H9 (cell line): ENCODE measurements at regions not wholly inside any gene's neighbourhood (a gene's known extent, or its start where the extent isn't known, plus 50 kb on each side); places are given as distances from the start of the nearest gene placed in this dataset.

Experiments
- DNase-seq: peaks from one replicate; pipeline ENCODE4 v3.0.0-alpha.2; 2017
- H2AFZ ChIP-seq: one replicate; pipeline ENCODE4 v1.6.1; 2013; ENCODE audit warnings: mild to moderate bottlenecking, low read length, control low read depth, moderate library complexity
- H2AK5ac ChIP-seq: 2 replicates; pipeline ENCODE4 v1.6.1; 2013; ENCODE audit warnings: low read length, control low read depth, mixed read lengths; ENCODE audit not compliant: insufficient read length
- H2BK120ac ChIP-seq: one replicate; pipeline ENCODE4 v1.6.1; 2013; ENCODE audit warnings: low read depth, mild to moderate bottlenecking, low read length, control low read depth, inconsistent platforms; ENCODE audit not compliant: poor library complexity, severe bottlenecking
- H2BK12ac ChIP-seq: 2 replicates; pipeline ENCODE4 v1.6.1; 2013; ENCODE audit warnings: low read length, control low read depth, mixed read lengths, low read depth; ENCODE audit not compliant: insufficient read length
- H2BK15ac ChIP-seq: 2 replicates; pipeline ENCODE4 v1.6.1; 2013; ENCODE audit warnings: low read depth, low read length, control low read depth
- H2BK20ac ChIP-seq: one replicate; pipeline ENCODE4 v1.6.1; 2013; ENCODE audit warnings: low read depth, mild to moderate bottlenecking, low read length, control low read depth, inconsistent platforms; ENCODE audit not compliant: poor library complexity, severe bottlenecking
- H2BK5ac ChIP-seq: 2 replicates; pipeline ENCODE4 v1.6.1; 2013; ENCODE audit warnings: low read length, control low read depth, mixed read lengths; ENCODE audit not compliant: insufficient read length
- H3K14ac ChIP-seq: 2 replicates; pipeline ENCODE4 v1.6.1; 2013; ENCODE audit warnings: low read length, control low read depth; ENCODE audit not compliant: insufficient read depth
- H3K18ac ChIP-seq: 2 replicates; pipeline ENCODE4 v1.6.1; 2013; ENCODE audit warnings: low read depth, mild to moderate bottlenecking, mixed read lengths, low read length, control low read depth; ENCODE audit not compliant: insufficient read length
- H3K23ac ChIP-seq: 2 replicates; pipeline ENCODE4 v1.6.1; 2013; ENCODE audit warnings: low read length, control low read depth, mixed read lengths, low read depth; ENCODE audit not compliant: insufficient read length
- H3K23me2 ChIP-seq: 2 replicates; pipeline ENCODE4 v1.6.1; 2013; ENCODE audit warnings: low read depth, mild to moderate bottlenecking, mixed read lengths, low read length, control low read depth; ENCODE audit not compliant: insufficient read length, poor library complexity, severe bottlenecking
- H3K27ac ChIP-seq: 2 replicates; pipeline ENCODE4 v1.5.1; 2013; ENCODE audit warnings: low read length, control low read depth, mixed read lengths, low read depth; ENCODE audit not compliant: insufficient read length
- H3K27me3 ChIP-seq: 2 replicates; pipeline ENCODE4 v1.6.1; 2013; ENCODE audit warnings: low read length, control low read depth, inconsistent platforms; ENCODE audit not compliant: insufficient read depth
- H3K4ac ChIP-seq: 2 replicates; pipeline ENCODE4 v1.6.1; 2013; ENCODE audit warnings: low read depth, mild to moderate bottlenecking, control low read depth, inconsistent platforms, low read length, moderate library complexity
- H3K4me1 ChIP-seq: 2 replicates; pipeline ENCODE4 v1.6.1; 2013; ENCODE audit warnings: low read length, control low read depth, inconsistent platforms; ENCODE audit not compliant: insufficient read depth
- H3K4me2 ChIP-seq: 2 replicates; pipeline ENCODE4 v1.6.1; 2013; ENCODE audit warnings: low read length, control low read depth, mixed read lengths; ENCODE audit not compliant: insufficient read length, insufficient read depth
- H3K56ac ChIP-seq: 2 replicates; pipeline ENCODE4 v1.6.1; 2013; ENCODE audit warnings: low read depth, mild to moderate bottlenecking, mixed read lengths, low read length, control low read depth; ENCODE audit not compliant: insufficient read length
- H3K79me1 ChIP-seq: 2 replicates; pipeline ENCODE4 v1.6.1; 2013; ENCODE audit warnings: low read depth, mild to moderate bottlenecking, moderate library complexity, low read length, control low read depth, inconsistent platforms; ENCODE audit not compliant: insufficient read depth, poor library complexity, severe bottlenecking
- H3K79me2 ChIP-seq: 2 replicates; pipeline ENCODE4 v1.6.1; 2013; ENCODE audit warnings: low read length, control low read depth, inconsistent platforms; ENCODE audit not compliant: insufficient read depth
- H3K9ac ChIP-seq: 2 replicates; pipeline ENCODE4 v1.6.1; 2013; ENCODE audit warnings: low read length, control low read depth, mixed read lengths; ENCODE audit not compliant: insufficient read length; ENCODE audit errors: extremely low read depth
- H3K9me3 ChIP-seq: one replicate; pipeline ENCODE4 v1.6.1; 2013; ENCODE audit warnings: low read depth, low read length, inconsistent platforms; ENCODE audit not compliant: control insufficient read depth
- H3T11ph ChIP-seq: one replicate; pipeline ENCODE4 v1.6.1; 2013; ENCODE audit warnings: mild to moderate bottlenecking, low read length, control low read depth, inconsistent platforms
- H4K20me1 ChIP-seq: one replicate; pipeline ENCODE4 v1.6.1; 2013; ENCODE audit not compliant: control insufficient read depth, insufficient read length, insufficient read depth
- H4K5ac ChIP-seq: 2 replicates; pipeline ENCODE4 v1.6.1; 2013; ENCODE audit warnings: low read depth, mild to moderate bottlenecking, mixed read lengths, low read length, control low read depth; ENCODE audit not compliant: insufficient read length
- H4K8ac ChIP-seq: replicated peaks from 2 replicates; pipeline ENCODE4 v1.6.1; 2013; ENCODE audit warnings: low read length, control low read depth, mixed read lengths, low read depth; ENCODE audit not compliant: insufficient read length
- H4K91ac ChIP-seq: 2 replicates; pipeline ENCODE4 v1.6.1; 2013; ENCODE audit warnings: low read depth, mild to moderate bottlenecking, moderate library complexity, mixed read lengths, low read length, control low read depth; ENCODE audit not compliant: insufficient read length
- H3K27ac Mint-ChIP-seq, 3 experiments: 2 replicates in 2 of 3; 3 replicates in 1 of 3; pipeline ENCODE4 v1.8.0; 2020 to 2021; ENCODE audit warnings: mixed read lengths in 3 of 3, mild to moderate bottlenecking in 1 of 3, moderate library complexity in 1 of 3
- H3K27me3 Mint-ChIP-seq: 2 replicates; pipeline ENCODE4 v1.8.0; 2021; ENCODE audit warnings: low read depth, mild to moderate bottlenecking, moderate library complexity, mixed read lengths
- H3K36me3 Mint-ChIP-seq, 3 experiments: 2 replicates in 2 of 3; 3 replicates in 1 of 3; pipeline ENCODE4 v1.8.0; 2020 to 2021; ENCODE audit warnings: low read depth in 3 of 3, mixed read lengths in 3 of 3; ENCODE audit not compliant: insufficient read depth in 1 of 3
- H3K4me1 Mint-ChIP-seq, 2 experiments: 2 replicates each; pipeline ENCODE4 v1.8.0; 2020; ENCODE audit warnings: mixed read lengths in 2 of 2
- H3K4me3 Mint-ChIP-seq, 2 experiments: 2 replicates in 1 of 2; 3 replicates in 1 of 2; pipeline ENCODE4 v1.8.0; 2020 to 2021; ENCODE audit warnings: mild to moderate bottlenecking in 2 of 2, mixed read lengths in 2 of 2, moderate library complexity in 1 of 2
- H3K9me3 Mint-ChIP-seq, 2 experiments: 2 replicates in 1 of 2; 3 replicates in 1 of 2; pipeline ENCODE4 v1.8.0; 2020; ENCODE audit warnings: mild to moderate bottlenecking in 2 of 2, mixed read lengths in 2 of 2, moderate library complexity in 1 of 2
- WGBS: extraction: QIAGEN DNeasy Blood & Tissue Kit; methylation state at CpG from one replicate; pipeline ENCODE4 v1.1.7; 2013; ENCODE audit warnings: missing lambda C conversion rate, low lambda C conversion rate, mixed read lengths; ENCODE audit not compliant: insufficient read length; ENCODE audit errors: extremely low coverage; 5-methylcytosine and 5-hydroxymethylcytosine counted together
- TF ChIP-seq, protein P1 (sequence below): fragments of 200-600 bp; sonication (generic); conservative IDR thresholded peaks from 3 replicates; pipeline ENCODE4 v1.8.0; 2021; ENCODE audit warnings: antibody characterized with exemption, mild to moderate bottlenecking

DNA sequence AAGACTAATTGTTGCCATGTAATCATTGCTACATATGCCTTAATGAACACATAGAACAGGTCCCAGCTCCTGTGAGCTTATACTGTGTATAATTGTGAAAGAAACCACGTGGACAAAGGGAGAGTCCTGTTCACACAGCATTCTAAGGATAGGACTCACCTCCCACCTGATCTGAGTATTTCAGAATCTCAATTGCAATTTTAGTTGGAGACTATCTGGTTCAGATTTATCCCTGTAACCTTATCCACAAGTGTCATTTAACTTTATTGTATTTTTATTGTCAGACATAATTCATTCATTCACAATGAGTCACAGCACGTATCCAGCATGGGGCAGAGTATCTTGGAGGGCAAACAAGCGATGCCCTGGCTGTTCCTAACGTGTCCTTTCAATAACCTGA, 448.3 kb downstream of the NTRK2 start:
- Histone ChIP-seq H3K79me1 (no peaks in the 10 kb centered on the region), H3K27me3 (no peaks in the 10 kb centered on the region), H3K18ac (no peak overlapping the region), H2AFZ (no peak overlapping the region), H3K14ac (no peak overlapping the region), H4K91ac (no peak overlapping the region), H4K8ac (no peak overlapping the region), H3K79me2 (no peaks in the 10 kb centered on the region), H3K4ac (no peak overlapping the region), H3K4me2 (no peak overlapping the region), H3K9me3 (no peaks in the 10 kb centered on the region), H2BK120ac (no peak overlapping the region), H3T11ph (no peak overlapping the region), H3K4me1 (no peaks in the 10 kb centered on the region), H2BK15ac (no peak overlapping the region), H3K23ac (no peak overlapping the region), H3K23me2 (no peaks in the 10 kb centered on the region), H3K56ac (no peak overlapping the region), H2BK20ac (no peak overlapping the region), H3K27ac (no peak overlapping the region), H4K5ac (no peak overlapping the region), H2BK5ac (no peak overlapping the region), H4K20me1 (no peaks in the 10 kb centered on the region), H2BK12ac (no peak overlapping the region), H3K9ac (no peak overlapping the region), H2AK5ac (no peak overlapping the region)
- peaks cover 0 to 2% of the 10 kb centered on the region in 2 experiments; a peak in 1 of 4 replicates for H3K4me1 Mint-ChIP-seq
- no CpG with 5 or more reads among the region's 4 CpGs for whole genome bisulfite sequencing
- no peaks in the 10 kb centered on the region for H3K9me3 Mint-ChIP-seq
- H3K27ac Mint-ChIP-seq = no peak overlapping the region
- TF ChIP-seq, protein P1, sequence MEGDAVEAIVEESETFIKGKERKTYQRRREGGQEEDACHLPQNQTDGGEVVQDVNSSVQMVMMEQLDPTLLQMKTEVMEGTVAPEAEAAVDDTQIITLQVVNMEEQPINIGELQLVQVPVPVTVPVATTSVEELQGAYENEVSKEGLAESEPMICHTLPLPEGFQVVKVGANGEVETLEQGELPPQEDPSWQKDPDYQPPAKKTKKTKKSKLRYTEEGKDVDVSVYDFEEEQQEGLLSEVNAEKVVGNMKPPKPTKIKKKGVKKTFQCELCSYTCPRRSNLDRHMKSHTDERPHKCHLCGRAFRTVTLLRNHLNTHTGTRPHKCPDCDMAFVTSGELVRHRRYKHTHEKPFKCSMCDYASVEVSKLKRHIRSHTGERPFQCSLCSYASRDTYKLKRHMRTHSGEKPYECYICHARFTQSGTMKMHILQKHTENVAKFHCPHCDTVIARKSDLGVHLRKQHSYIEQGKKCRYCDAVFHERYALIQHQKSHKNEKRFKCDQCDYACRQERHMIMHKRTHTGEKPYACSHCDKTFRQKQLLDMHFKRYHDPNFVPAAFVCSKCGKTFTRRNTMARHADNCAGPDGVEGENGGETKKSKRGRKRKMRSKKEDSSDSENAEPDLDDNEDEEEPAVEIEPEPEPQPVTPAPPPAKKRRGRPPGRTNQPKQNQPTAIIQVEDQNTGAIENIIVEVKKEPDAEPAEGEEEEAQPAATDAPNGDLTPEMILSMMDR = no peak
- no peak overlapping the region for H3K4me3 Mint-ChIP-seq
- no peak for DNase-seq
- no peaks in the 10 kb centered on the region for H3K27me3 Mint-ChIP-seq
- 0 out of 7 replicates have a peak, but pooled peaks cover 0 to under 1% (median 0%) of the 10 kb centered on the region in 3 experiments for H3K36me3 Mint-ChIP-seq
